ENCODE measurements at regions not wholly inside any gene's neighbourhood (a gene's known extent, or its start where the extent isn't known, plus 50 kb on each side); places are given as distances from the start of the nearest gene placed in this dataset.

DNA sequence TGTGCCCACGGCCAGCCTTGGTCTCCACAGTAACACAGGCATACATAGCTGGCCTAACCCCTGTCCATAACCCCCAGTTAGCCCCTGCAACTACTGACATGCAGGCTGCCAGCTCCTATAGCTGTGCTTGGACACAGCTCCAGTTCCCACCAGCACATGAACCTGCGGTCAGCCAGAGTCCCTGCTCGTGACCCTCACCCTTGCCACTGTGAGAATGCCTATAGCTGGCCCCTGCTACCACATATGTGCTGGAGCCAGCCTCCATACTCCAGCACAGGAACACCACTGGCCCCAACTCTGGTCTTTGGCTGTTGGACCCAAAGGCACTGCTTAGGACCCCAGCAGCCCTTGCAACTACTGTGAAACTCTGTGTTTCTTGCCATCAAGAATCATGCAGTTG, 930.9 kb downstream of the ADGRL3 start:
- H3K36me3 ChIP-seq = no peaks in the 10 kb centered on the region
- TF ChIP-seq EP300 (IDR thresholded peaks at IDR 0.05) = no peak
- TF ChIP-seq, protein P1, sequence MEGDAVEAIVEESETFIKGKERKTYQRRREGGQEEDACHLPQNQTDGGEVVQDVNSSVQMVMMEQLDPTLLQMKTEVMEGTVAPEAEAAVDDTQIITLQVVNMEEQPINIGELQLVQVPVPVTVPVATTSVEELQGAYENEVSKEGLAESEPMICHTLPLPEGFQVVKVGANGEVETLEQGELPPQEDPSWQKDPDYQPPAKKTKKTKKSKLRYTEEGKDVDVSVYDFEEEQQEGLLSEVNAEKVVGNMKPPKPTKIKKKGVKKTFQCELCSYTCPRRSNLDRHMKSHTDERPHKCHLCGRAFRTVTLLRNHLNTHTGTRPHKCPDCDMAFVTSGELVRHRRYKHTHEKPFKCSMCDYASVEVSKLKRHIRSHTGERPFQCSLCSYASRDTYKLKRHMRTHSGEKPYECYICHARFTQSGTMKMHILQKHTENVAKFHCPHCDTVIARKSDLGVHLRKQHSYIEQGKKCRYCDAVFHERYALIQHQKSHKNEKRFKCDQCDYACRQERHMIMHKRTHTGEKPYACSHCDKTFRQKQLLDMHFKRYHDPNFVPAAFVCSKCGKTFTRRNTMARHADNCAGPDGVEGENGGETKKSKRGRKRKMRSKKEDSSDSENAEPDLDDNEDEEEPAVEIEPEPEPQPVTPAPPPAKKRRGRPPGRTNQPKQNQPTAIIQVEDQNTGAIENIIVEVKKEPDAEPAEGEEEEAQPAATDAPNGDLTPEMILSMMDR (IDR thresholded peaks at IDR 0.05) = no peak
- TF ChIP-seq POLR2AphosphoS5 (IDR thresholded peaks at IDR 0.05) = no peak
- TF ChIP-seq POLR2A (IDR thresholded peaks at IDR 0.05) = no peak
- H3K9me3 ChIP-seq = no peaks in the 10 kb centered on the region
- H3K27me3 ChIP-seq = no peaks in the 10 kb centered on the region
- no peak overlapping the region for H3K4me3 ChIP-seq
- no peaks in the 10 kb centered on the region for H3K4me1 ChIP-seq
- H3K27ac ChIP-seq = no peak overlapping the region
- DNase-seq (ENCODE audit: low spot score in 2 of 2) = no peak
- 100% methylated on average over 3 of the region's 3 CpGs for WGBS

DNA sequence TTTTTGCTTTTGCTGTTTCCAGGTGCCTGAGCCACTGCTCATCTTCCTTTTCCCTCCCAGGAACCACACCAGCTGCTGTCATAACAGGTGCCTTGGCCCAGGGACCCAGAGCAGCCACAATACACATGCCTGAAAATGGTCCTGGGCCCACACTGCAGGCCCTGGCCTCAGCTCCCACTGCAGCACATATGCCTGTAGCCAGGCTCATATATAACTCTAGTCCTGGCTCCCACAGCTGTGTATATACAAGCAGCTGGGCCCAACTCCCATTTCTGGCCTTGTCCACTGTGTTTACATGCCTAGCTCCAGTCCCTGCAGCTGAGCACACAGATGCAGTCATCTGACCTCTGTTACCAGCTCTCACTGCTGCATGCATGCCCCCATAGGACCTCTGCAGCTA, 930.5 kb downstream of the ADGRL3 start:
- Histone ChIP-seq H3K9me3 (no peaks in the 10 kb centered on the region), H3K36me3 (no peaks in the 10 kb centered on the region), H3K4me1 (no peaks in the 10 kb centered on the region), H3K27me3 (no peaks in the 10 kb centered on the region), H3K4me3 (no peak overlapping the region), H3K27ac (no peak overlapping the region)
- no peak for DNase-seq (ENCODE audit: low spot score in 2 of 2)
- TF ChIP-seq, protein P1 (IDR thresholded peaks at IDR 0.05) = no peak
- TF ChIP-seq EP300 (IDR thresholded peaks at IDR 0.05) (no peak), POLR2A (IDR thresholded peaks at IDR 0.05) (no peak), POLR2AphosphoS5 (IDR thresholded peaks at IDR 0.05) (no peak)

DNA sequence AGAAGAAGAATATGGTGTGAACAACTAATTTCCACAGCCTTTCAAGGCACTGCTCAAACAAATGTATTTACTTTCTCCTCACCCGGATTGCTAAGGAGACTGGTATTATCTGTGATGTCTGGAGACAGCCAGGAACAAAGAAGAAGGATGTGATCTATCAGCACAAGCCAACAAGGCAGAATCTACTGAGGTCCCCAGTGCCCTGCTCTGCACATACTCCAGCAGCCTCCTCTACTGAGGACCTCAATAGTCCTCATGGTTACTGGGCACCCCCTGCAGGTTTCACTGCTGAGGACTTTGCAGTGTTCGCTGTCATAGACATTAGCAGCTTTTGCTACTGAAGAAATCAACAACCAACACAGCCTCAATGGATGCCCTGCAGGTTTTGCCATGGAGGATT, 930.1 kb downstream of the ADGRL3 start:
- WGBS = 96% methylated on average over 2 of the region's 2 CpGs
- Histone ChIP-seq H3K27ac (no peak overlapping the region), H3K4me1 (no peaks in the 10 kb centered on the region), H3K4me3 (no peak overlapping the region), H3K27me3 (no peaks in the 10 kb centered on the region), H3K9me3 (no peaks in the 10 kb centered on the region), H3K36me3 (no peaks in the 10 kb centered on the region)
- no peak for TF ChIP-seq POLR2A (IDR thresholded peaks at IDR 0.05)
- TF ChIP-seq EP300 (IDR thresholded peaks at IDR 0.05) = no peak
- TF ChIP-seq POLR2AphosphoS5 (IDR thresholded peaks at IDR 0.05) = no peak
- TF ChIP-seq, protein P1 (IDR thresholded peaks at IDR 0.05) = no peak
- no peak for DNase-seq (ENCODE audit: low spot score in 2 of 2)
